Breast epithelium (tissue), 3 donors: ENCODE measurements at regions not wholly inside any gene's neighbourhood (a gene's known extent, or its start where the extent isn't known, plus 50 kb on each side); places are given as distances from the start of the nearest gene placed in this dataset.

Source experiments
- CTCF ChIP-seq, 3 donors: fragments of 450-650 bp; IDR thresholded peaks; one replicate each; pipeline ENCODE4 v1.5.1; 2016 to 2017; ENCODE audit warnings: antibody characterized with exemption in 3 of 3, mild to moderate bottlenecking in 3 of 3, moderate library complexity in 3 of 3
- POLR2A ChIP-seq: fragments of 450-650 bp; IDR thresholded peaks from one replicate; pipeline ENCODE4 v1.6.1; 2016; ENCODE audit warnings: antibody characterized with exemption, mild to moderate bottlenecking, moderate library complexity
- POLR2AphosphoS5 ChIP-seq, 3 donors: sonication (generic); formaldehyde crosslinking; IDR thresholded peaks; one replicate each; pipeline ENCODE4 v1.6.1; 2017; ENCODE audit warnings: antibody characterized with exemption in 3 of 3

- no peak for TF ChIP-seq CTCF (IDR thresholded peaks at IDR 0.05)
- no peak for TF ChIP-seq POLR2A
- TF ChIP-seq POLR2AphosphoS5 (IDR thresholded peaks at IDR 0.05): no peak
Measured at GRCh38 chr2:67596871-67597270, 199.7 kb downstream of the ETAA1 start.
